Activated CD4-positive, alpha-beta T cell treated with anti-CD3 and anti-CD28 coated beads for 4 hours (primary cell): ENCODE measurements at regions not wholly inside any gene's neighbourhood (a gene's known extent, or its start where the extent isn't known, plus 50 kb on each side); places are given as distances from the start of the nearest gene placed in this dataset.
"Not testable (repeated sequence)": the region's sequence is repeated elsewhere in the genome, so short reads cannot be mapped to it uniquely, and the experiment has no call there.

Experiments used
- DNase-seq, 2 donors: peaks; one replicate each; pipeline ENCODE4 v3.0.0-alpha.2; 2020

GRCh38 chr22:25492841-25493734 lies 71.4 kb upstream of the GRK3 start:
- DNase-seq, result no peak

- no peak for DNase-seq
These were observed 70.7 kb upstream of the GRK3 start for GRCh38 chr22:25493794-25494193.

- DNase-seq, result no peak
These were observed 69.7 kb upstream of the GRK3 start for GRCh38 chr22:25494774-25495173.

GRCh38 chr22:25495285-25495684 lies 69.2 kb upstream of the GRK3 start:
- no peak for DNase-seq

GRCh38 chr22:25496396-25497064 lies 67.9 kb upstream of the GRK3 start:
- DNase-seq, result no peak

- no peak for DNase-seq
These were observed 67.3 kb upstream of the GRK3 start for GRCh38 chr22:25497181-25497641.

- DNase-seq, result no peak
These were observed 66.8 kb upstream of the GRK3 start for GRCh38 chr22:25497716-25498115.

GRCh38 chr22:25500671-25501070 lies 63.8 kb upstream of the GRK3 start:
- not testable (repeated sequence) for DNase-seq

GRCh38 chr22:25504017-25504416 lies 60.5 kb upstream of the GRK3 start:
- not testable (repeated sequence) for DNase-seq

- no peak for DNase-seq
These were observed 56.3 kb upstream of the GRK3 start for GRCh38 chr22:25508161-25508560.

GRCh38 chr22:25508761-25509321 lies 55.6 kb upstream of the GRK3 start:
- DNase-seq, result no peak

- no peak for DNase-seq
These were observed 55.1 kb upstream of the GRK3 start for GRCh38 chr22:25509374-25509791.

- DNase-seq, result no peak
These were observed 53.6 kb upstream of the GRK3 start for GRCh38 chr22:25510876-25511275.

GRCh38 chr22:25511725-25512124 lies 52.8 kb upstream of the GRK3 start:
- DNase-seq, result no peak

- DNase-seq, result no peak
These were observed 49.9 kb upstream of the GRK3 start for GRCh38 chr22:25514436-25515180.
